WERI-Rb-1 (cell line): ENCODE measurements at regions not wholly inside any gene's neighbourhood (a gene's known extent, or its start where the extent isn't known, plus 50 kb on each side); places are given as distances from the start of the nearest gene placed in this dataset.

ENCODE experiments used
- DNase-seq: peaks from one replicate; pipeline ENCODE4 v3.0.0-alpha.2; 2020
- H3K27ac ChIP-seq: fragments of 250-450 bp; sonication (Bioruptor Pico); 2 replicates; pipeline ENCODE4 v1.5.1; 2020; ENCODE audit warnings: mild to moderate bottlenecking, moderate library complexity
- H3K27me3 ChIP-seq: fragments of 250-450 bp; sonication (Bioruptor Pico); 2 replicates; pipeline ENCODE4 v1.5.1; 2021; ENCODE audit warnings: mild to moderate bottlenecking, low read depth, moderate library complexity; ENCODE audit not compliant: insufficient read depth, severe bottlenecking
- H3K36me3 ChIP-seq: fragments of 250-450 bp; sonication (Bioruptor Pico); 2 replicates; pipeline ENCODE4 v1.5.1; 2020; ENCODE audit warnings: mild to moderate bottlenecking, moderate library complexity
- H3K4me3 ChIP-seq: 2 replicates; pipeline ENCODE4 v1.5.1; 2011; ENCODE audit warnings: low read depth, mild to moderate bottlenecking, control low read depth, low read length
- H3K9me3 ChIP-seq: fragments of 250-450 bp; sonication (Bioruptor Pico); 2 replicates; pipeline ENCODE4 v1.5.1; 2021; ENCODE audit warnings: mild to moderate bottlenecking, moderate library complexity; ENCODE audit not compliant: severe bottlenecking
- TF ChIP-seq, protein P1 (sequence below): IDR thresholded peaks from 2 replicates; pipeline ENCODE4 v1.5.1; 2011; ENCODE audit warnings: low read depth, mild to moderate bottlenecking, control low read depth, inconsistent platforms, low read length

- TF ChIP-seq, protein P1, sequence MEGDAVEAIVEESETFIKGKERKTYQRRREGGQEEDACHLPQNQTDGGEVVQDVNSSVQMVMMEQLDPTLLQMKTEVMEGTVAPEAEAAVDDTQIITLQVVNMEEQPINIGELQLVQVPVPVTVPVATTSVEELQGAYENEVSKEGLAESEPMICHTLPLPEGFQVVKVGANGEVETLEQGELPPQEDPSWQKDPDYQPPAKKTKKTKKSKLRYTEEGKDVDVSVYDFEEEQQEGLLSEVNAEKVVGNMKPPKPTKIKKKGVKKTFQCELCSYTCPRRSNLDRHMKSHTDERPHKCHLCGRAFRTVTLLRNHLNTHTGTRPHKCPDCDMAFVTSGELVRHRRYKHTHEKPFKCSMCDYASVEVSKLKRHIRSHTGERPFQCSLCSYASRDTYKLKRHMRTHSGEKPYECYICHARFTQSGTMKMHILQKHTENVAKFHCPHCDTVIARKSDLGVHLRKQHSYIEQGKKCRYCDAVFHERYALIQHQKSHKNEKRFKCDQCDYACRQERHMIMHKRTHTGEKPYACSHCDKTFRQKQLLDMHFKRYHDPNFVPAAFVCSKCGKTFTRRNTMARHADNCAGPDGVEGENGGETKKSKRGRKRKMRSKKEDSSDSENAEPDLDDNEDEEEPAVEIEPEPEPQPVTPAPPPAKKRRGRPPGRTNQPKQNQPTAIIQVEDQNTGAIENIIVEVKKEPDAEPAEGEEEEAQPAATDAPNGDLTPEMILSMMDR, result no peak
- no peak for DNase-seq
- no peak overlapping the region for H3K27ac ChIP-seq
- H3K4me3 ChIP-seq, result no peak overlapping the region
- no peaks in the 10 kb centered on the region for H3K9me3 ChIP-seq
- peaks cover 2% of the 10 kb centered on the region for H3K27me3 ChIP-seq
- H3K36me3 ChIP-seq, result no peaks in the 10 kb centered on the region
Observed at GRCh38 chr20:6906871-6907270, 139.4 kb downstream of the BMP2 start.

DNA sequence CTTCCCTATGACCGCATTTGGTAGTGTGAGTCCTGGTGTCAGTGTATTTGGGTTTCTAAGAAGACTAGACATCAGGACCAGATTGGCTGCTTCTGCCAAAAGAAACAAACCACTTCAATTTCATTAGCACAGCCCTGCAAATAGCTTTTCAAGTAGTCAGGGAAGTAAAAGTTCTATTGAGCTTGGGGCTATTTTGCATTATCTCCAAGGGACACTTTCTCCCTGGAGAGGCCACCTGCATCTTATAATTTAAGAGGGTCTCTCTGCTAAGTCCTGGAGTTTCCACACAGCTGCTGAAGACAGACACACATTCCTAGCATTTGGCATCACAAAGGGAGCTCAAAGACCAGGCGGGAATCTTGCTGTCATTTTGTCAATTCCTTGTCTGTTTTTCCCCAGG, 141.2 kb downstream of the BMP2 start:
- TF ChIP-seq, protein P1, result no peak
- H3K9me3 ChIP-seq, result no peaks in the 10 kb centered on the region
- H3K4me3 ChIP-seq, result no peak overlapping the region
- no peaks in the 10 kb centered on the region for H3K36me3 ChIP-seq
- H3K27ac ChIP-seq, result no peak overlapping the region
- no peak for DNase-seq
- no peaks in the 10 kb centered on the region for H3K27me3 ChIP-seq

DNA sequence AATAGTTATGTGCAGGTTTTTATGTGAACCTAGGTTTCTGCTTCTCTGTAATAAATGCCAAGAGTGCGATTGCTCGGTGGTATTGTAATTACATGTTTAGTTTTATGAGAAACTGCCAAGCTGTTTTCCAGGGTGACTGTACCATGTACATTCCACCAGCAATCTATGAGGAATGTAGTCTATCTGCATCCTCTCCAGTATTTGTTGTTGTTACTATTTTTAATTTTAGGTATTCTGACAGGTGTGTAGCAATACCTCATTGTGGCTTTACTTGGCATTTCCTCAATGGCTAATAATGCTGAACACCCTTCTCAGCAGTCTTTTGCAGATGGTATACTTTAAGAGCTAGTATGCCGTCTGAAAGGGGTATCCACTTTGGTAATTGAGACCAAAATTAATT, 142.1 kb downstream of the BMP2 start:
- no peak for DNase-seq
- H3K36me3 ChIP-seq, result no peaks in the 10 kb centered on the region
- no peaks in the 10 kb centered on the region for H3K27me3 ChIP-seq
- H3K9me3 ChIP-seq, result no peaks in the 10 kb centered on the region
- TF ChIP-seq, protein P1, result no peak
- no peak overlapping the region for H3K4me3 ChIP-seq
- no peak overlapping the region for H3K27ac ChIP-seq

GRCh38 chr20:6914986-6915385, 147.5 kb downstream of the BMP2 start:
- TF ChIP-seq, protein P1, result no peak
- Histone ChIP-seq H3K36me3 (no peaks in the 10 kb centered on the region), H3K27ac (no peak overlapping the region), H3K27me3 (peaks cover 7% of the 10 kb centered on the region), H3K4me3 (no peak overlapping the region), H3K9me3 (no peaks in the 10 kb centered on the region)
- DNase-seq, result no peak

GRCh38 chr20:6916938-6917337, 149.5 kb downstream of the BMP2 start:
- H3K27ac ChIP-seq, result no peak overlapping the region
- DNase-seq, result no peak
- no peak overlapping the region for H3K4me3 ChIP-seq
- H3K9me3 ChIP-seq, result no peaks in the 10 kb centered on the region
- TF ChIP-seq, protein P1, result no peak
- H3K36me3 ChIP-seq, result no peaks in the 10 kb centered on the region
- peaks cover 15% of the 10 kb centered on the region for H3K27me3 ChIP-seq

DNA sequence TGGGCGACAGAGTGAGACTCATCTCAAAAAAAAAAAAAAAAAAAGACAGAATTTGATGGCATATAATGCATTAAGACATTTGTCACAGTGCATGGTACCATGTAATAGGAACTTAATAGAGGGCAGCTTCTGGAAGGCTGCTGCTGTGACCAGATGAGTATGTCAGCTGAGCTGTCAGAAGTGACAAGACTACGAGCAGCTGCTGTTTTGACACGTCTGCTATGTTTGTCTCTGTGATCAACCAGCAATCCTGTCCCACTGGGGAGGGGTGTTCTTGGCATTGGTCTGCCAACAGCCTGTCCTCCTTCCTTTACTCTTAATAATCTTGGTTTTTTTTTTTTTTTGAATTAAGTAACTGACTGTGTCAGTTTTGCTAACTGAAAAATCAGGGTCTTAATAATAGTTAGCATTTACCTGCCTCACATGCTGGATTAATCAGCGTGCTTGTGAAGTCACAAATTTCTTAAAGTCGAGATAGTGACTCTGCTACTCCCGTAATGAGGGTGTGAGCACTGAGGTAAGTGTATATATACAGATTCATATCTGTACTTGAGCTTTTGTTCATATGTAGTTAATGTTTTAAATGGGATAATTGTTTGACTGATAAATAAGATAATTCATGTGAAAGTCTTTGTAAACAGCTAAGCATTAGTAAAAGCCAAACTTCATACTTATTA, 152.4 kb downstream of the BMP2 start:
- H3K27ac ChIP-seq, result no peak overlapping the region
- no peaks in the 10 kb centered on the region for H3K9me3 ChIP-seq
- H3K36me3 ChIP-seq, result no peaks in the 10 kb centered on the region
- TF ChIP-seq, protein P1, result no peak
- H3K27me3 ChIP-seq, result peaks cover 19% of the 10 kb centered on the region
- no peak overlapping the region for H3K4me3 ChIP-seq
- DNase-seq, result no peak
